Thyroid gland (tissue), 4 donors: ENCODE measurements at regions not wholly inside any gene's neighbourhood (a gene's known extent, or its start where the extent isn't known, plus 50 kb on each side); places are given as distances from the start of the nearest gene placed in this dataset.
"Not testable (repeated sequence)": the region's sequence is repeated elsewhere in the genome, so short reads cannot be mapped to it uniquely, and the experiment has no call there.

Experiments used
- DNase-seq, 2 donors: peaks; one replicate each; pipeline ENCODE4 v3.0.0-alpha.2; 2019
- H3K27ac ChIP-seq, 3 donors: fragments of 200-600 bp; sonication (generic); 1 replicate in 2 of 3; 2 replicates in 1 of 3; pipeline ENCODE4 v1.5.1; 2016 to 2019; ENCODE audit warnings: mild to moderate bottlenecking in 1 of 3, moderate library complexity in 1 of 3
- H3K27me3 ChIP-seq: fragments of 200-600 bp; sonication (generic); one replicate; pipeline ENCODE4 v1.5.1; 2019
- H3K36me3 ChIP-seq, 2 donors: fragments of 200-600 bp; sonication (generic); one replicate each; pipeline ENCODE4 v1.5.1; 2016 to 2019
- H3K4me1 ChIP-seq, 2 donors: fragments of 200-600 bp; sonication (generic); one replicate each; pipeline ENCODE4 v1.5.1; 2017 to 2019
- H3K4me3 ChIP-seq, 3 donors: fragments of 200-600 bp; sonication (generic); replicated peaks in 1 of 3; 1 replicate in 2 of 3; 2 replicates in 1 of 3; pipeline ENCODE4 v1.5.1; 2016; ENCODE audit warnings: mild to moderate bottlenecking in 1 of 3
- H3K9me3 ChIP-seq: fragments of 200-600 bp; sonication (generic); one replicate; pipeline ENCODE4 v1.5.1; 2017
- POLR2A ChIP-seq, 2 donors: fragments of 450-650 bp; IDR thresholded peaks; one replicate each; pipeline ENCODE4 v1.6.1; 2017; ENCODE audit warnings: antibody characterized with exemption in 2 of 2, mild to moderate bottlenecking in 2 of 2, moderate library complexity in 1 of 2
- whole genome bisulfite sequencing, 2 donors: methylation state at CpG; one replicate each; pipeline ENCODE4 v1.1.5; 2017; 5-methylcytosine and 5-hydroxymethylcytosine counted together
- intact Hi-C: fragments of 100-400 bp; cut with DNase I; formaldehyde crosslinking; loops from one replicate; pipeline ENCODE4 v1.15.1; 2023
- TF ChIP-seq, protein P1 (sequence below), 6 experiments: fragments of 200-600 bp in 3 of 6; fragments of 450-650 bp in 3 of 6; sonication (generic) in 3 of 6; IDR thresholded peaks; one replicate each; pipeline ENCODE4 v1.5.1; 2016 to 2019; ENCODE audit warnings: antibody characterized with exemption in 6 of 6, mild to moderate bottlenecking in 2 of 6, inconsistent platforms in 1 of 6, moderate library complexity in 1 of 6

DNA sequence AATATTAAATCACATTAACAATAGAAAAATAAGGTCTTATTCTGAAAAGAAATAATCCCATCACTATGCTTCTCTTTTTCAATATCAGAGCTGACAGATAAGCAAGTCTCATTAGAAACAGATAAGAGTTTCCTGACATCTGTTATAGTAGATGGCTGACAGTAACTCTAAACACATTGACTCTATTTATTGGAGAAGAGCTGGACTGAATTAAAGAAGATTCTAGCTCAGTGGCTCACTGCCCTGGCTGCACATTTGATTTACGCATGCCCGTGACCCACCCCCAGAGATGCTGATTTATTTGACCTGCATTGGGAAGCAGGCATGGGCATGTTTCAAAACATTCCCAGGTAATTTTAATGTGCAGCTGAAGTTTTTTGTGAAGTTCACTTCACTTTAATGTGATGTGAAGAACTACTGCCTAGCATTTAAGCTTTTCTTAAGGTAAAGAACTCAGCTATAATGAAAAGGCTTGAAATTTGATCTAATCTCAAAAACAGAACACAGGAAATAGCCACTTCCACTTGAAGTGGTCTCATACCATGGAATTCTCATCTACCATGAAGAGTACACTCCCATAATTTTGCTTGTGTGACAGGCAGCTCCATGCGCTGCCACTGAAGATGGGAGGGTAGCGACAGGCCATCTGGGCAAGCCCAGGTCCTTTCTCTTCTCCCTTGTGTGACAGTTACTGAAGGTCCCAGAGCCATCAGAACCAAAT is 162.3 kb downstream of the TPBG start:
- WGBS, 2 donors, result 68 to 70% methylated on average over 4 of the region's 4 CpGs
- Histone ChIP-seq H3K9me3 (no peaks in the 10 kb centered on the region), H3K36me3 (no peaks in the 10 kb centered on the region), H3K27ac (no peak overlapping the region), H3K4me1 (no peaks in the 10 kb centered on the region), H3K27me3 (no peaks in the 10 kb centered on the region), H3K4me3 (no peak overlapping the region)
- TF ChIP-seq POLR2A (IDR thresholded peaks at IDR 0.05), result no peak
- TF ChIP-seq, protein P1, sequence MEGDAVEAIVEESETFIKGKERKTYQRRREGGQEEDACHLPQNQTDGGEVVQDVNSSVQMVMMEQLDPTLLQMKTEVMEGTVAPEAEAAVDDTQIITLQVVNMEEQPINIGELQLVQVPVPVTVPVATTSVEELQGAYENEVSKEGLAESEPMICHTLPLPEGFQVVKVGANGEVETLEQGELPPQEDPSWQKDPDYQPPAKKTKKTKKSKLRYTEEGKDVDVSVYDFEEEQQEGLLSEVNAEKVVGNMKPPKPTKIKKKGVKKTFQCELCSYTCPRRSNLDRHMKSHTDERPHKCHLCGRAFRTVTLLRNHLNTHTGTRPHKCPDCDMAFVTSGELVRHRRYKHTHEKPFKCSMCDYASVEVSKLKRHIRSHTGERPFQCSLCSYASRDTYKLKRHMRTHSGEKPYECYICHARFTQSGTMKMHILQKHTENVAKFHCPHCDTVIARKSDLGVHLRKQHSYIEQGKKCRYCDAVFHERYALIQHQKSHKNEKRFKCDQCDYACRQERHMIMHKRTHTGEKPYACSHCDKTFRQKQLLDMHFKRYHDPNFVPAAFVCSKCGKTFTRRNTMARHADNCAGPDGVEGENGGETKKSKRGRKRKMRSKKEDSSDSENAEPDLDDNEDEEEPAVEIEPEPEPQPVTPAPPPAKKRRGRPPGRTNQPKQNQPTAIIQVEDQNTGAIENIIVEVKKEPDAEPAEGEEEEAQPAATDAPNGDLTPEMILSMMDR (IDR thresholded peaks at IDR 0.05), result no peak
- DNase-seq, result no peak
- intact Hi-C loops, result no loop called here

DNA sequence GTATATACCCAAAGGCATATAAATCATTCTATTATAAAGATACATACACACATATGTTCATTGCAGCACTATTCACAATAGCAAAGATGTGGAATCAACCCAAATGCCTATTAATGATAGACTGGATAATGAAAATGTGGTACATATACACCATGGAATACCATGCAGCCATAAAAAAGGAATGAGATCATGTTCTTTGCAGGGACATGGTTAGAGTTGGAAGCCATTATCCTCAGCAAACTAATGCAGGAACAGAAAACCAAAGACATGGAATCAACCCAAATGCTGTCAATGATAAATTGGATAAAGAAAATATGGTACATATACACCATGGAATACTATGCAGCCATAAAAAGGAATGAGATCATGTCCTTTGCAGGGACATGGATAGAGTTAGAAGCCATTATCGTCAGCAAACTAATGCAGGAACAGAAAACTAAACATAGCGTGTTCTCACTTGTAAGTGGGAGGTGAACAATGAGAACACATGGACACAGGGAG is 166.4 kb downstream of the TPBG start:
- 91 to 92% methylated on average over 2 of the region's 2 CpGs for WGBS, 2 donors
- H3K9me3 ChIP-seq, H3K27me3 ChIP-seq, H3K36me3 ChIP-seq, DNase-seq, H3K4me1 ChIP-seq, intact Hi-C loops, H3K27ac ChIP-seq, H3K4me3 ChIP-seq: not testable (repeated sequence)

DNA sequence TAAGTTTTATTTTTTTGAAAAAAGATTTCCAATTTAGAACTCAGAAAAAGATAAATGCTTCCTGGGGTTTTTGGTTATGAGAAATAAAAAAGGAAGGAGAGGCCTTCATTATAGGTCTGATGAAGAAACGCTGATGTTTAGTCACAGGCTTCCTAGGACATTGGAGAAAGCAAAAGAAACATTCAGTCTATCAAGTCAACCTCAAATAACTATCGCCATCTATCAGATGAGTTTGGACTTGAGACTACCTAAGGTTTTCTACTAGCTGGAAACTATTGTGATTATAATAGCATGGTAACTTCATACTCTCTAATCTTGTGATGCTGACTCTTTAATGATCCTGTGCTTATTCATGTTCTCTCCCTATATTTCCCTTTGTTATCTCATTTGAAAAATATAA is 171.3 kb downstream of the TPBG start:
- H3K4me3 ChIP-seq, result no peak overlapping the region
- WGBS, 2 donors, result 81 to 84% methylated on average over 2 of the region's 2 CpGs
- TF ChIP-seq, protein P1 (IDR thresholded peaks at IDR 0.05), result no peak
- no peak for TF ChIP-seq POLR2A (IDR thresholded peaks at IDR 0.05)
- H3K27me3 ChIP-seq, result no peaks in the 10 kb centered on the region
- intact Hi-C loops, result no loop called here
- H3K27ac ChIP-seq, result no peak overlapping the region
- no peaks in the 10 kb centered on the region for H3K36me3 ChIP-seq
- no peaks in the 10 kb centered on the region for H3K9me3 ChIP-seq
- no peaks in the 10 kb centered on the region for H3K4me1 ChIP-seq
- DNase-seq, result no peak

DNA sequence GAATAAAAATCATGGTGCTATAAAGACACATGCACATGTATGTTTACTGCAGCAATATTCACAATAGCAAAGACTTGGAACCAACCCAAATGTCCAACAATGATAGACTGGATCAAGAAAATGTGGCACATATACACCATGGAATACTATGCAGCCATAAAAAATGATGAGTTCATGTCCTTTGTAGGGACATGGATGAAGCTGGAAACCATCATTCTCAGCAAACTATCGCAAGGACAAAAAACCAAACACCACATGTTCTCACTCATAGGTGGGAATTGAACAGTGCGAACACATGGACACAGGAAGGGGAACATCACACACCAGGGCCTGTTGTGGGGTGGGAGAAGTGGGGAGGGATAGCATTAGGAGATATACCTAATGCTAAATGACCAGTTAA is 185.9 kb downstream of the TPBG start:
- H3K9me3 ChIP-seq, H3K27ac ChIP-seq, DNase-seq, H3K36me3 ChIP-seq, H3K4me3 ChIP-seq, H3K4me1 ChIP-seq, H3K27me3 ChIP-seq, intact Hi-C loops: not testable (repeated sequence)
- WGBS, 2 donors, result 90 to 100% methylated on average over 2 of the region's 2 CpGs

DNA sequence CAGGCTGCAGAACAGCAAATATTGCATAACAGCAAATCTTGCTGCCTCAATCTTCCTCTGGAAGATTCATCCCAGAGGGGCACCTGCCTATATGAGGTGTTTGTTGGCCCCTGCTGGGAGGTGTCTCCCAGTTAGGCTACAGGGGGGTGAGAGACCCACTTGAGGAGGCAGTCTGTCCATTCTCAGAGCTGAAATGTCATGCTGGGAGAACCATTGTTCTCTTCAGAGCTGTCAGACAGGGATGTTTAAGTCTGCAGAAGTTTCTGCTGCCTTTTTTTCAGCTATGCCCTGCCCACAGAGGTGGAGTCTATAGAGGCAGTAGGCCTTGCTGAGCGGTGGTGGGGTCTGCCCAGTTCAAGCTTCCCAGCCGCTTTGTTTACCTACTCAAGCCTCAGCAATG is 187.7 kb downstream of the TPBG start:
- H3K36me3 ChIP-seq, H3K4me3 ChIP-seq, H3K27me3 ChIP-seq, intact Hi-C loops, H3K27ac ChIP-seq, DNase-seq, H3K4me1 ChIP-seq, H3K9me3 ChIP-seq: not testable (repeated sequence)
- WGBS, 2 donors, result 100% methylated on average over 1 of the region's 2 CpGs; no CpG with 5 or more reads in 1 of the 2 donors

DNA sequence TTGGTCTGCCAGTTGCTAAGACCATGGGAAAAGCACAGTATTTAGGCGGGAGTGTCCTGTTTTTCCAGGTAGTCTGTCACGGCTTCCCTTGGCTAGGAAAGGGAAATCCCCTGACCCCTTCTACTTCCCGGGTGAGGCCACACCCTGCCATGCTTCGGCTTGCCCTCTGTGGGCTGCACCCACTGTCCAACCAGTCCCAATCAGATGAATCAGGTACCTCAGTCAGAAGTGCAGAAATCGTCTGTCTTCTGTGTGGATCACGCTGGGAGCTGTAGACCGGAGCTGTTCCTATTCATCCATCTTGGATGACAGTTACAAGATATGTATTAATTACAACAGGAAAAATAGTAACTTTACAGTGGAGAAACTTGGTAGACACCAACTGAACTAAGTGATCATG is 188.2 kb downstream of the TPBG start:
- H3K4me3 ChIP-seq, result no peak overlapping the region
- no peaks in the 10 kb centered on the region for H3K9me3 ChIP-seq
- TF ChIP-seq POLR2A (IDR thresholded peaks at IDR 0.05), result no peak
- TF ChIP-seq, protein P1 (IDR thresholded peaks at IDR 0.05), result no peak
- intact Hi-C loops, result no loop called here
- WGBS, 2 donors, result 89 to 91% methylated on average over 7 of the region's 7 CpGs
- no peaks in the 10 kb centered on the region for H3K27me3 ChIP-seq
- DNase-seq, result no peak
- no peaks in the 10 kb centered on the region for H3K36me3 ChIP-seq
- no peaks in the 10 kb centered on the region for H3K4me1 ChIP-seq
- no peak overlapping the region for H3K27ac ChIP-seq
